HCT116 (cell line): ENCODE measurements at regions not wholly inside any gene's neighbourhood (a gene's known extent, or its start where the extent isn't known, plus 50 kb on each side); places are given as distances from the start of the nearest gene placed in this dataset.

Source experiments
- ATAC-seq: fragments of 200-7000 bp; cut with Tn5 transposase; 2 replicates; pipeline ENCODE4 v1.9.1; 2020; ENCODE audit warnings: mild to moderate bottlenecking, moderate library complexity
- BruUV-seq: library from RNA; stranded (reverse); fragments of 400-500 nt; replicated peaks from 2 replicates; lab custom pipeline; 2021; lab: Mats Ljungman, UMichigan
- CTCF ChIA-PET: fragments of 300-600 bp; sonication (Branson Sonifier 250); formaldehyde crosslinking; loops from one replicate; lab custom pipeline; 2021; ENCODE audit warnings: antibody characterized with exemption; lab: Charles Lee
- POLR2A ChIA-PET: fragments of 300-600, 350-600 bp; sonication (Branson Sonifier 250); formaldehyde crosslinking; loops from one replicate; lab custom pipeline; 2021; ENCODE audit warnings: antibody characterized with exemption; lab: Charles Lee
- RAD21 ChIA-PET, 2 experiments: fragments of 300-600 bp; sonication (Branson Sonifier 250); formaldehyde crosslinking; loops; one replicate each; lab custom pipeline; 2023; ENCODE audit warnings: low total read pairs in 2 of 2; ENCODE audit not compliant: uncharacterized antibody in 2 of 2, unreplicated experiment in 2 of 2, low non-redundant PET in 1 of 2; lab: Charles Lee
- DNase-seq: peaks from one replicate; pipeline ENCODE4 v3.0.0-alpha.2; 2010; ENCODE audit warnings: low read depth, low spot score
- H2AFZ ChIP-seq: fragments of 200-600 bp; shearing (Covaris generic), sonication (generic); 2 replicates; pipeline ENCODE4 v1.6.1; 2017; ENCODE audit warnings: low read depth, mixed run types, mixed read lengths, antibody characterized with exemption, low read length; ENCODE audit not compliant: poor library complexity, severe bottlenecking
- H3K27ac ChIP-seq: 2 replicates; pipeline ENCODE4 v1.5.1; 2012; ENCODE audit warnings: low read depth, low read length
- H3K27me3 ChIP-seq: fragments of 200-600 bp; sonication (generic); 2 replicates; pipeline ENCODE4 v1.6.1; 2016; ENCODE audit warnings: mixed run types, low read length, mixed read lengths; ENCODE audit not compliant: insufficient read depth
- H3K36me3 ChIP-seq, 2 experiments: fragments of 200-500 bp in 1 of 2; fragments of 200-600 bp in 1 of 2; sonication (Bioruptor generic) in 1 of 2; sonication (generic) in 1 of 2; 2 replicates each; pipeline versions ENCODE4 v1.5.1 to v1.6.1; 2014 to 2016; ENCODE audit warnings: low read length in 2 of 2, inconsistent platforms in 1 of 2, mixed read lengths in 1 of 2, mixed run types in 1 of 2; ENCODE audit not compliant: insufficient read depth in 2 of 2, control insufficient read depth in 1 of 2
- H3K4me1 ChIP-seq, 2 experiments: fragments of 200-600 bp in 1 of 2; sonication (generic) in 1 of 2; 2 replicates each; pipeline versions ENCODE4 v1.5.1 to v1.6.1; 2012 to 2017; ENCODE audit warnings: low read length in 2 of 2, inconsistent platforms in 1 of 2, mild to moderate bottlenecking in 1 of 2, mixed read lengths in 1 of 2, mixed run types in 1 of 2, moderate library complexity in 1 of 2; ENCODE audit not compliant: insufficient read depth in 2 of 2, control insufficient read depth in 1 of 2
- H3K4me2 ChIP-seq: fragments of 200-600 bp; sonication (generic); 2 replicates; pipeline ENCODE4 v1.6.1; 2017; ENCODE audit warnings: mixed run types, low read length, mixed read lengths
- H3K4me3 ChIP-seq, 2 experiments: fragments of 200-600 bp in 1 of 2; sonication (generic) in 1 of 2; replicated peaks in 1 of 2; 2 replicates each; pipeline ENCODE4 v1.5.1; 2011 to 2016; ENCODE audit warnings: low read length in 2 of 2, control low read depth in 1 of 2, low read depth in 1 of 2, mild to moderate bottlenecking in 1 of 2, mixed read lengths in 1 of 2, mixed run types in 1 of 2
- H3K79me2 ChIP-seq: fragments of 200-600 bp; sonication (generic); 2 replicates; pipeline ENCODE4 v1.6.1; 2017; ENCODE audit warnings: mild to moderate bottlenecking, mixed run types, low read length, moderate library complexity, mixed read lengths; ENCODE audit not compliant: insufficient read depth
- H3K9ac ChIP-seq: fragments of 200-600 bp; sonication (generic); 2 replicates; pipeline ENCODE4 v1.6.1; 2016; ENCODE audit warnings: low read length, mixed read lengths
- H3K9me2 ChIP-seq: fragments of 200-600 bp; sonication (generic), shearing (Covaris generic); 2 replicates; pipeline ENCODE4 v1.6.1; 2017; ENCODE audit warnings: mixed run types, mild to moderate bottlenecking, moderate library complexity; ENCODE audit not compliant: insufficient read depth
- H3K9me3 ChIP-seq, 2 experiments: fragments of 200-500 bp in 1 of 2; fragments of 200-600 bp in 1 of 2; sonication (Bioruptor generic) in 1 of 2; sonication (generic) in 1 of 2; 2 replicates each; pipeline ENCODE4 v1.6.1; 2014 to 2017; ENCODE audit warnings: low read length in 2 of 2, mixed read lengths in 2 of 2, inconsistent platforms in 1 of 2, low read depth in 1 of 2, mild to moderate bottlenecking in 1 of 2, mixed run types in 1 of 2, moderate library complexity in 1 of 2; ENCODE audit not compliant: control insufficient read depth in 1 of 2, insufficient read depth in 1 of 2
- H4K20me1 ChIP-seq: fragments of 200-600 bp; sonication (generic), shearing (Covaris generic); 2 replicates; pipeline ENCODE4 v1.6.1; 2017; ENCODE audit warnings: mixed run types, mild to moderate bottlenecking, moderate library complexity; ENCODE audit not compliant: insufficient read depth
- ATF3 ChIP-seq: IDR thresholded peaks from 2 replicates; pipeline ENCODE4 v1.6.1; 2012
- CTCF ChIP-seq, 3 experiments: fragments of 200-600 bp in 1 of 3; sonication (generic) in 1 of 3; IDR thresholded peaks in 2 of 3; conservative IDR thresholded peaks in 1 of 3; 2 replicates each; pipeline ENCODE4 v1.5.1; 2012 to 2017; ENCODE audit warnings: low read depth in 2 of 3, low read length in 2 of 3, antibody characterized with exemption in 1 of 3, borderline replicate concordance in 1 of 3, control low read depth in 1 of 3, mild to moderate bottlenecking in 1 of 3, mixed read lengths in 1 of 3, mixed run types in 1 of 3, moderate library complexity in 1 of 3; ENCODE audit not compliant: insufficient read depth in 1 of 3
- EGR1 ChIP-seq: IDR thresholded peaks from 2 replicates; pipeline ENCODE4 v1.6.1; 2012; ENCODE audit warnings: low read depth
- EZH2phosphoT487 ChIP-seq: fragments of 200-600 bp; IDR thresholded peaks from 2 replicates; pipeline ENCODE4 v1.6.1; 2018; ENCODE audit warnings: antibody characterized with exemption, borderline replicate concordance
- FOSL1 ChIP-seq: IDR thresholded peaks from 2 replicates; pipeline ENCODE4 v1.6.1; 2012; ENCODE audit warnings: low read depth
- JUND ChIP-seq: IDR thresholded peaks from 2 replicates; pipeline ENCODE4 v1.6.1; 2012
- POLR2A ChIP-seq: IDR thresholded peaks from 2 replicates; pipeline ENCODE4 v1.7.0; 2011; ENCODE audit warnings: borderline replicate concordance; ENCODE audit not compliant: insufficient read depth, insufficient read length; ENCODE audit errors: extremely low read depth
- RAD21 ChIP-seq: IDR thresholded peaks from 2 replicates; pipeline ENCODE4 v1.6.1; 2012; ENCODE audit warnings: low read depth, mild to moderate bottlenecking
- SIN3A ChIP-seq: IDR thresholded peaks from 2 replicates; pipeline ENCODE4 v1.6.1; 2012; ENCODE audit warnings: low read depth
- YY1 ChIP-seq: IDR thresholded peaks from 2 replicates; pipeline ENCODE4 v1.6.1; 2011; ENCODE audit warnings: low read length, low read depth, moderate library complexity, mild to moderate bottlenecking; ENCODE audit not compliant: insufficient replicate concordance; ENCODE audit errors: extremely low read depth
- ZBTB33 ChIP-seq: IDR thresholded peaks from 2 replicates; pipeline ENCODE4 v1.6.1; 2011; ENCODE audit warnings: mild to moderate bottlenecking, low read length, moderate library complexity; ENCODE audit not compliant: insufficient replicate concordance; ENCODE audit errors: extremely low read depth
- ZFX ChIP-seq: fragments of 450-650 bp; IDR thresholded peaks from 2 replicates; pipeline ENCODE4 v1.6.1; 2017
- intact Hi-C: fragments of 100-400 bp; cut with micrococcal nuclease; formaldehyde crosslinking; loops from 2 replicates; pipeline ENCODE4 v1.10.0; 2022

- Histone ChIP-seq H3K9me3 (no peaks in the 10 kb centered on the region), H3K27ac (no peak overlapping the region), H3K4me1 (no peaks in the 10 kb centered on the region), H4K20me1 (no peaks in the 10 kb centered on the region), H3K79me2 (no peaks in the 10 kb centered on the region), H3K27me3 (no peaks in the 10 kb centered on the region), H2AFZ (no peak overlapping the region), H3K4me3 (no peak overlapping the region), H3K9me2 (no peaks in the 10 kb centered on the region), H3K9ac (no peak overlapping the region), H3K36me3 (no peaks in the 10 kb centered on the region), H3K4me2 (no peak overlapping the region)
- RAD21 ChIA-PET: no interaction called here
- no peak for DNase-seq
- CTCF ChIA-PET: interaction anchor here (1.4 kb wide), 1 partner anchor 10 kb away, joined by 5 read pairs; no protein-coding TSS in a partner anchor
- TF ChIP-seq FOSL1: no peak
- TF ChIP-seq POLR2A: no peak
- TF ChIP-seq SIN3A: no peak
- TF ChIP-seq ZFX: no peak
- TF ChIP-seq JUND: no peak
- TF ChIP-seq ZBTB33: no peak
- no peak for ATAC-seq
- BruUV-seq: no TSS peak
- intact Hi-C loops: no loop called here
- POLR2A ChIA-PET: no interaction called here
These were observed 84.4 kb upstream of the SRD5A2 start for GRCh38 chr2:31664949-31665724.

GRCh38 chr2:31660812-31661335, 80.1 kb upstream of the SRD5A2 start:
- DNase-seq (no peak), ATAC-seq (no peak)
- CTCF ChIA-PET: interaction anchor here (1.2 kb wide), 1 partner anchor 27 kb away, joined by 3 read pairs; no protein-coding TSS in a partner anchor
- Histone ChIP-seq H3K27ac (no peak overlapping the region), H2AFZ (no peak overlapping the region), H3K4me1 (no peaks in the 10 kb centered on the region), H3K9ac (no peak overlapping the region), H3K4me3 (no peak overlapping the region), H3K9me2 (no peaks in the 10 kb centered on the region), H3K36me3 (no peaks in the 10 kb centered on the region), H3K9me3 (no peaks in the 10 kb centered on the region), H4K20me1 (no peaks in the 10 kb centered on the region), H3K4me2 (no peak overlapping the region), H3K27me3 (peaks cover 13% of the 10 kb centered on the region), H3K79me2 (no peaks in the 10 kb centered on the region)
- RAD21 ChIA-PET: no interaction called here
- intact Hi-C loops: no loop called here
- POLR2A ChIA-PET: no interaction called here
- BruUV-seq: no TSS peak
- TF ChIP-seq ZBTB33 (no peak), CTCF (IDR thresholded peaks at IDR 0.05 in 2 of 3, conservative IDR thresholded peaks at IDR 0.05 in 1 of 3; ENCODE audit: borderline replicate concordance in 1 of 3, insufficient read depth in 1 of 3, low read depth in 2 of 3, low read length in 2 of 3) (no peak), RAD21 (no peak), EZH2phosphoT487 (no peak), JUND (no peak), EGR1 (no peak), ATF3 (no peak), YY1 (no peak)
